ENCODE measurements at regions not wholly inside any gene's neighbourhood (a gene's known extent, or its start where the extent isn't known, plus 50 kb on each side); places are given as distances from the start of the nearest gene placed in this dataset.

DNA sequence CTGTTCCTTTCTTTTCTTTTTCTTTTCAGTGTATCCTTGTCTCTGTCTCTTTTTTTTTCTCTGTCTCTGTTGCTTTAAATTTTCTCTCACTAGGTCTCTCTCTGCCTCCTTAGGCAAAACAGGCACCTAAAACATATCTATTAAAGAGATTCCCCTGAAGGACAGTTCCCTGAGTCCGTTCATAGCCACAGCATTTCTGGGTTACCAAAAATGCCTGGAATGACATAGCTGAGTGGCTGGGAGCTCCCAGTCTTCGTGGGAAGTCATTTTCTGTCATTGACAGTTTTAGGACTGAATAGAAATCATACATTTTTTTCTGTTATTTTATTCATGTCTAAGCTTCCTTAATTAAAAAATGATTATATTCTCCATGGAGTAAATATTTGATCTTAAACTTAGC, 323.8 kb upstream of the AZI2 start:
- TF ChIP-seq, protein P1, sequence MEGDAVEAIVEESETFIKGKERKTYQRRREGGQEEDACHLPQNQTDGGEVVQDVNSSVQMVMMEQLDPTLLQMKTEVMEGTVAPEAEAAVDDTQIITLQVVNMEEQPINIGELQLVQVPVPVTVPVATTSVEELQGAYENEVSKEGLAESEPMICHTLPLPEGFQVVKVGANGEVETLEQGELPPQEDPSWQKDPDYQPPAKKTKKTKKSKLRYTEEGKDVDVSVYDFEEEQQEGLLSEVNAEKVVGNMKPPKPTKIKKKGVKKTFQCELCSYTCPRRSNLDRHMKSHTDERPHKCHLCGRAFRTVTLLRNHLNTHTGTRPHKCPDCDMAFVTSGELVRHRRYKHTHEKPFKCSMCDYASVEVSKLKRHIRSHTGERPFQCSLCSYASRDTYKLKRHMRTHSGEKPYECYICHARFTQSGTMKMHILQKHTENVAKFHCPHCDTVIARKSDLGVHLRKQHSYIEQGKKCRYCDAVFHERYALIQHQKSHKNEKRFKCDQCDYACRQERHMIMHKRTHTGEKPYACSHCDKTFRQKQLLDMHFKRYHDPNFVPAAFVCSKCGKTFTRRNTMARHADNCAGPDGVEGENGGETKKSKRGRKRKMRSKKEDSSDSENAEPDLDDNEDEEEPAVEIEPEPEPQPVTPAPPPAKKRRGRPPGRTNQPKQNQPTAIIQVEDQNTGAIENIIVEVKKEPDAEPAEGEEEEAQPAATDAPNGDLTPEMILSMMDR (IDR thresholded peaks at IDR 0.05): no peak
- no peak for TF ChIP-seq EZH2 (IDR thresholded peaks at IDR 0.05)
